Effector memory CD8-positive, alpha-beta T cell (primary cell): ENCODE measurements at regions not wholly inside any gene's neighbourhood (a gene's known extent, or its start where the extent isn't known, plus 50 kb on each side); places are given as distances from the start of the nearest gene placed in this dataset.
"Not testable (repeated sequence)": the region's sequence is repeated elsewhere in the genome, so short reads cannot be mapped to it uniquely, and the experiment has no call there.

Source experiments
- ATAC-seq: fragments of 150-1000 bp; cut with Tn5 transposase; replicated peaks from 2 replicates; pipeline ENCODE4 v1.10.0; 2021; ENCODE audit warnings: mild to moderate bottlenecking, moderate library complexity
- DNase-seq, 3 experiments: peaks; one replicate each; pipeline ENCODE4 v3.0.0; 2021
- H3K27ac Mint-ChIP-seq, 2 donors: one replicate each; pipeline ENCODE4 v1.8.0; 2022; ENCODE audit warnings: mild to moderate bottlenecking in 2 of 2, mixed read lengths in 2 of 2, moderate library complexity in 2 of 2
- H3K27me3 Mint-ChIP-seq, 2 donors: one replicate each; pipeline ENCODE4 v1.8.0; 2022; ENCODE audit warnings: mixed read lengths in 2 of 2
- H3K36me3 Mint-ChIP-seq: one replicate; pipeline ENCODE4 v1.8.0; 2022; ENCODE audit warnings: mild to moderate bottlenecking, moderate library complexity, mixed read lengths; ENCODE audit not compliant: insufficient read depth
- H3K4me1 Mint-ChIP-seq, 2 donors: one replicate each; pipeline ENCODE4 v1.8.0; 2022; ENCODE audit warnings: low read depth in 2 of 2, mixed read lengths in 2 of 2
- H3K4me3 Mint-ChIP-seq, 2 donors: one replicate each; pipeline ENCODE4 v1.8.0; 2022; ENCODE audit warnings: mild to moderate bottlenecking in 2 of 2, mixed read lengths in 2 of 2, moderate library complexity in 2 of 2
- H3K9me3 Mint-ChIP-seq, 2 donors: one replicate each; pipeline ENCODE4 v1.8.0; 2022; ENCODE audit warnings: mixed read lengths in 2 of 2

GRCh38 chr21:25501996-25502665, 105.2 kb downstream of the MRPL39 start:
- no peaks in the 10 kb centered on the region for H3K36me3 Mint-ChIP-seq

DNA sequence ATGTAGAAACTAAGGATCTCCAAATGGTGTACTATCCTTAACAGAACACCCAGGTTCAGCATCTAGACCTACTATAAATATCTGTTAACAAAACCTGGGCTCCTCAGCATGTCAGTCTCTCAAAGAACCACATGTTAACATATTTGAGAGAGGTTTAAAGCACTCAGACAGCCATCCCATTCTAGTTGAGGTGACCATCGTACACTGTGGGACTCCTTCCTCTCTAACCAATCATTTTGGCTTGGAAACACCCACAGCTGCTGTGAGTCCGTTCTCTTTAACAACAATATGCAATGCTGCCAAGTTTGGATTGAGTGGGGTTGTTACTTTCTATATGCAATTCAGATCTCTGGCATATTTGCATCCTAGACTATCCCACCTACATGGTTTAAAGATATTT, 105.8 kb downstream of the MRPL39 start:
- H3K4me3 Mint-ChIP-seq: no peak overlapping the region
- no peak overlapping the region for H3K27ac Mint-ChIP-seq
- H3K4me1 Mint-ChIP-seq: peaks cover 0 to 3% of the 10 kb centered on the region in 2 donors
- H3K9me3 Mint-ChIP-seq: no peaks in the 10 kb centered on the region
- DNase-seq: no peak
- no peaks in the 10 kb centered on the region for H3K36me3 Mint-ChIP-seq
- H3K27me3 Mint-ChIP-seq: peaks cover 11 to 12% of the 10 kb centered on the region in 2 donors
- ATAC-seq: no peak

More at GRCh38 chr21:25501996-25502665, 105.2 kb downstream of the MRPL39 start:
- Mint-ChIP-seq H3K27ac (no peak overlapping the region), H3K27me3 (peaks cover 12 to 13% of the 10 kb centered on the region in 2 donors), H3K9me3 (no peaks in the 10 kb centered on the region), H3K4me3 (no peak overlapping the region), H3K4me1 (peaks cover 0 to 3% of the 10 kb centered on the region in 2 donors)
- DNase-seq: no peak
- no peak for ATAC-seq

DNA sequence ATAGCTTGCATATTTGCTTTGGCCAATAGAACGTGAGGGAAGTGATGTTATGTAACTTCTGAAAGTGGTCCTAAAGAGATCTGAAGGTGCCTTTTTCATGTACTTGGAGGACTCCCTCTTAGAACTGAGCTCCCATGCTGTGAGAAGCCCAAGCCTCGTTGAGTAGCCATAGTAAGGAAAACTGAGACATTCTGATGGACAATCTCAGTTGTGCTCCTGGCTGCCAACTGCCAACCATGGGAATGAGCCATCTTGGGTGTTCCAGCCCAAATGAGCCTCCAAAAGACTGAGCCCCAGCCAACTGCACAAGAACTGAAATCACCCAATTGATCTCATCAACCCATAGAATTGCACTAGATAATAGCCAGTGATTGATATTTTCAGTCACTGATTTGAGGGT, 106.7 kb downstream of the MRPL39 start:
- peaks cover 0 to 3% of the 10 kb centered on the region in 2 donors for H3K4me1 Mint-ChIP-seq
- peaks cover 3 to 5% of the 10 kb centered on the region in 2 donors for H3K27me3 Mint-ChIP-seq
- DNase-seq: no peak
- no peak overlapping the region for H3K4me3 Mint-ChIP-seq
- no peak overlapping the region for H3K27ac Mint-ChIP-seq
- H3K9me3 Mint-ChIP-seq: no peaks in the 10 kb centered on the region
- no peak for ATAC-seq
- no peaks in the 10 kb centered on the region for H3K36me3 Mint-ChIP-seq

- Mint-ChIP-seq H3K27ac (no peak overlapping the region), H3K4me3 (no peak overlapping the region), H3K4me1 (no peaks in the 10 kb centered on the region), H3K27me3 (peaks cover 0 to 4% of the 10 kb centered on the region in 2 donors), H3K36me3 (no peaks in the 10 kb centered on the region), H3K9me3 (no peaks in the 10 kb centered on the region)
- ATAC-seq (no peak), DNase-seq (no peak)
These were observed 110.3 kb downstream of the MRPL39 start for GRCh38 chr21:25496825-25497482.

DNA sequence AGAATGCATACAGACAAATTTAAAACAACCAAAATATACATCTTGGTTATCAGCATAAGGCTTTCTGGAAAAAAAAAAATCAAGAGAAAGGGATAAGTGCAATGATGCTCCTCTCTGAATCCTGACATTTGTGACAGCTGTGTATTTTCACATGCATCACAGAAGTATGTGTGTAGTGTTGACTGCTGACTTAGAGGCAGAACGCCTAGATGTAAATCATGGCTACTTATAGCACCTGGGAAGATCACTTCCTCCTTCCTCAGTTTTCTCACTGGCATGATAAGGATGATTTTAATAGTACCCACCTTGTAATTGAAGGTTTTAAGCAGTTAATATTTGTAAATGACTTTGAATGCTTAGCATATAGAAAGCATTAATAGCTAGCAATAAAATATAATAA, 112.5 kb downstream of the MRPL39 start:
- Mint-ChIP-seq H3K27ac (peak overlapping the region in 1 of 2 donors; percentile 61), H3K27me3 (peaks cover 0 to 4% of the 10 kb centered on the region in 2 donors), H3K4me1 (peaks cover 4 to 8% of the 10 kb centered on the region in 2 donors), H3K4me3 (no peak overlapping the region), H3K36me3 (no peaks in the 10 kb centered on the region), H3K9me3 (no peaks in the 10 kb centered on the region)
- DNase-seq (no peak), ATAC-seq (no peak)

DNA sequence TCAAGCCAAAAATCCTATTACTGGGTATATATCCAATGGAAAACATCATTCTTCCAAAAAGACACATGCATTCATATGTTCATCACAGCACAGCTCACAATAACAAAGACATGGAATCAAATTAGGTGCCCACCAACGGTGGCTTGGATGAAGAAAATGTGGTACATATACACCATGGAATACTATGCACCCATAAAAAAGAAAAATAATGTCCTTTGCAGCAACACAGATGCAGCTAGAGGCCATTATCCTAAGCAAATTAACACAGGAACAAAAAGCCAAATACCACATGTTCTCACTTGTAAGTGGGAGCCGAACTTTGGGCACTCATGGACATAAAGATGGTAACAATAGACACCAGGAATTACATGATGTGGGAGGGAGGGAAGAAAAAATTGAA, 113.6 kb downstream of the MRPL39 start:
- DNase-seq: no peak
- Mint-ChIP-seq H3K27ac (no peak overlapping the region), H3K9me3 (no peaks in the 10 kb centered on the region), H3K4me3 (no peak overlapping the region), H3K4me1 (peaks cover 4 to 8% of the 10 kb centered on the region in 2 donors), H3K36me3 (no peaks in the 10 kb centered on the region), H3K27me3 (peaks cover 0 to 4% of the 10 kb centered on the region in 2 donors)
- no peak for ATAC-seq

GRCh38 chr21:25491267-25491666, 116.0 kb downstream of the MRPL39 start:
- Mint-ChIP-seq H3K27ac (no peak overlapping the region), H3K27me3 (peaks cover 0 to 4% of the 10 kb centered on the region in 2 donors), H3K36me3 (peaks cover 3% of the 10 kb centered on the region), H3K9me3 (no peaks in the 10 kb centered on the region), H3K4me3 (no peak overlapping the region), H3K4me1 (peaks cover 4 to 8% of the 10 kb centered on the region in 2 donors)
- DNase-seq: no peak
- peak; percentile 19 for ATAC-seq

GRCh38 chr21:25490742-25491141, 116.5 kb downstream of the MRPL39 start:
- ATAC-seq (no peak), DNase-seq (no peak)
- Mint-ChIP-seq H3K27me3 (peaks cover 0 to 4% of the 10 kb centered on the region in 2 donors), H3K4me1 (peaks cover 6 to 8% of the 10 kb centered on the region in 2 donors), H3K9me3 (no peaks in the 10 kb centered on the region), H3K36me3 (peaks cover 3% of the 10 kb centered on the region), H3K27ac (no peak overlapping the region), H3K4me3 (no peak overlapping the region)

DNA sequence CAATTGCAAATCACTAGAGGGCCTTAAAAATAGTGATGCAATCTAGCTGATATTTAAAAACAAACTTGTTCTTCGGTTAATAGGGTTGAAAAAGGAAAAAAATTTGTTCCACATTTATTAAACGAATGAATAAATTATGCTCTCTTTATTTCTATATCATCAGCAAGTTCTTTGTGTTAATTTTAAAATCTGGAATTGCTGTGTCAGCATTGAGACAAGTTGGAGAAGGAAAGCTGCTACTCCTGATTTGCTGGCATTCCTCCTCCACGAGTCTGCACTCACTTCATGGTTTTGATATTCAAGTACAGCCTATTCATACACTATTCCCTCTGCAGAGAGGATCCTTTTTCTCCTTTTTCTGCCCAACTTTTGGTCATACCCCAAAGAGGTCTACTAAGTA, 117.6 kb downstream of the MRPL39 start:
- Mint-ChIP-seq H3K9me3 (no peaks in the 10 kb centered on the region), H3K4me3 (no peak overlapping the region), H3K36me3 (peaks cover 3% of the 10 kb centered on the region), H3K27ac (no peak overlapping the region), H3K27me3 (peaks cover 0 to 2% of the 10 kb centered on the region in 2 donors), H3K4me1 (peaks cover 6 to 8% of the 10 kb centered on the region in 2 donors)
- ATAC-seq: no peak
- DNase-seq: no peak

GRCh38 chr21:25487046-25487594, 120.2 kb downstream of the MRPL39 start:
- H3K36me3 Mint-ChIP-seq: peaks cover 3% of the 10 kb centered on the region
- peak overlapping the region in 1 of 2 donors; percentile 54 for H3K27ac Mint-ChIP-seq
- no peak for DNase-seq
- peaks cover 6 to 8% of the 10 kb centered on the region in 2 donors for H3K4me1 Mint-ChIP-seq
- peaks cover 10% of the 10 kb centered on the region in 2 donors for H3K27me3 Mint-ChIP-seq
- no peak overlapping the region for H3K4me3 Mint-ChIP-seq
- no peak for ATAC-seq
- H3K9me3 Mint-ChIP-seq: peaks cover 3 to 10% of the 10 kb centered on the region in 2 donors

DNA sequence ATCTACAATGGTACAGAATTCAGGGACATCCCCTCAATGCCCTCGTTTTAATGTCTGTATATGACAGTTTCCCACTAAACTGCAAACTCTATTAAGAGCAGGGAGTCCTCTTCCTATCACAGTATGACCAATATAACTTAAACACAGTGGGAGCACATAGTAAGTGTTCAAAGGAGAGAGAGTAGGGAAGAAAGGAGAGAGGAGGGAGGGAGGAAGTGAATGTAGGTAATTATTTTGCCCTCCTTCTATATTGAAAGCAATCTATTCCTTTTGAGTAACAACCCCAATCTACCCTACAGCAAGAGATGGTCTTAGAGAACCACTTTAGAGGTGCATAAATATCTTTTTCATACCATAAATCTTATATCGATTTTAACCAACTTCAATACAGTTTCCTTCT, 121.4 kb downstream of the MRPL39 start:
- H3K36me3 Mint-ChIP-seq: peaks cover 3% of the 10 kb centered on the region
- DNase-seq (no peak), ATAC-seq (no peak)
- peaks cover 6 to 21% of the 10 kb centered on the region in 2 donors for H3K9me3 Mint-ChIP-seq
- H3K27me3 Mint-ChIP-seq: peaks cover 10 to 17% of the 10 kb centered on the region in 2 donors
- H3K27ac Mint-ChIP-seq: no peak overlapping the region
- peaks cover under 1 to 2% of the 10 kb centered on the region in 2 donors for H3K4me1 Mint-ChIP-seq
- no peak overlapping the region for H3K4me3 Mint-ChIP-seq

GRCh38 chr21:25467896-25468295, 139.4 kb downstream of the MRPL39 start:
- H3K4me1 Mint-ChIP-seq: no peaks in the 10 kb centered on the region
- H3K27ac Mint-ChIP-seq: no peak overlapping the region
- DNase-seq: no peak
- no peak overlapping the region for H3K4me3 Mint-ChIP-seq
- H3K27me3 Mint-ChIP-seq: no peaks in the 10 kb centered on the region
- H3K9me3 Mint-ChIP-seq: no peaks in the 10 kb centered on the region
- no peaks in the 10 kb centered on the region for H3K36me3 Mint-ChIP-seq
- ATAC-seq: no peak

DNA sequence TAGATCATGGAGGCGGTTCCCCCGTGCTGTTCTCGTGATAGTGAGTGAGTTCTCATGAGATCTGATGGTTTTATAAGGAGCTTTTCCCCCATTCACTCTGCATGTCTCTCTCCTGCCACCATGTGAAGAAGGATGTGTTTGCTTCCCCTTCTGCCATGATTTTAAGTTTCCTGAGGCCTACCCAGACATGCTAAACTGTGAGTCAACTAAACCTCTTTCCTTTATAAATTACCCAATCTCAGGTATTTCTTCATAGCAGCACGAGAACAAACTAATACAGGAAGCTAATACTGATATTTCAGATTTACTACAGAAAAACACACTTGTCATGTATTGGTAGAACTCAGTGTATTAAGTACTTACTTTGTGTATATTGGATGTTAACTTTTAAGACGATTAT, 140.2 kb downstream of the MRPL39 start:
- not testable (repeated sequence) for H3K4me3 Mint-ChIP-seq, H3K27ac Mint-ChIP-seq, H3K27me3 Mint-ChIP-seq, H3K36me3 Mint-ChIP-seq, DNase-seq, H3K9me3 Mint-ChIP-seq, H3K4me1 Mint-ChIP-seq, ATAC-seq

DNA sequence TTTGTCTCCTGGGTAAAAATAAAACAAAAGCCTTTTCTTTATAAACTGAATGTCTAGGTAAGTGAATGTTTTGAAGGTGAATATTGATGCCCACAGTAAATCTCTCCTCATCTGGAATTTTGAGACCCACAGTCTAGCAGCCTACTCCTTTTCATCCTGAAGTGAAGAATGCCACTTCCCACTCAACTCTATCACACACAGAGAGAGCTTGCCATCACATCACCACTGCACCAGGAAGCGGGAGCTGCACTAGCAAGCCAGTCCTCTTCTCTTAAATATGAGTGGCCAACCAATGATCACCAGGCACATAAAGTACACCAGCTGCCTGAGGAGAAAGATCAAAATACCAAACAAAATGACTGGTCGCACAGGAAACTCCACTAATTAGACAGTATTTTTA, 140.8 kb downstream of the MRPL39 start:
- ATAC-seq: no peak
- Mint-ChIP-seq H3K27me3 (no peaks in the 10 kb centered on the region), H3K4me3 (no peak overlapping the region), H3K27ac (no peak overlapping the region), H3K4me1 (no peaks in the 10 kb centered on the region), H3K9me3 (no peaks in the 10 kb centered on the region), H3K36me3 (no peaks in the 10 kb centered on the region)
- no peak for DNase-seq
